Uterus (tissue), 2 donors: ENCODE measurements at regions not wholly inside any gene's neighbourhood (a gene's known extent, or its start where the extent isn't known, plus 50 kb on each side); places are given as distances from the start of the nearest gene placed in this dataset.

Experiments used
- CTCF ChIP-seq, 4 experiments: fragments of 200-600 bp in 2 of 4; fragments of 450-650 bp in 2 of 4; sonication (generic) in 2 of 4; IDR thresholded peaks; one replicate each; pipeline ENCODE4 v1.5.1; 2016 to 2019; ENCODE audit warnings: antibody characterized with exemption in 4 of 4, mild to moderate bottlenecking in 2 of 4, moderate library complexity in 1 of 4
- POLR2A ChIP-seq, 2 donors: fragments of 450-650 bp; IDR thresholded peaks; one replicate each; pipeline ENCODE4 v1.6.1; 2016; ENCODE audit warnings: antibody characterized with exemption in 2 of 2, mild to moderate bottlenecking in 1 of 2, moderate library complexity in 1 of 2

GRCh38 chr17:55969562-55970324 lies 183.5 kb upstream of the ANKFN1 start:
- TF ChIP-seq CTCF (IDR thresholded peaks at IDR 0.05) (no peak), POLR2A (IDR thresholded peaks at IDR 0.05) (no peak)
